Transverse colon (tissue), 4 donors: ENCODE measurements at regions not wholly inside any gene's neighbourhood (a gene's known extent, or its start where the extent isn't known, plus 50 kb on each side); places are given as distances from the start of the nearest gene placed in this dataset.

Source experiments
- DNase-seq: peaks from one replicate; pipeline ENCODE4 v3.0.0-alpha.2; 2019
- H3K27ac ChIP-seq, 4 donors: fragments of 200-600 bp; sonication (generic); 2 replicates each; pipeline ENCODE4 v1.5.1; 2016 to 2018; ENCODE audit warnings: inconsistent platforms in 4 of 4
- H3K27me3 ChIP-seq: fragments of 200-600 bp; sonication (generic); 2 replicates; pipeline ENCODE4 v1.5.1; 2017; ENCODE audit warnings: inconsistent platforms
- H3K36me3 ChIP-seq, 4 donors: fragments of 200-600 bp; sonication (generic); 2 replicates each; pipeline ENCODE4 v1.5.1; 2017 to 2019; ENCODE audit warnings: inconsistent platforms in 4 of 4
- H3K4me1 ChIP-seq, 4 donors: fragments of 200-600 bp; sonication (generic); 2 replicates each; pipeline ENCODE4 v1.5.1; 2017 to 2020; ENCODE audit warnings: inconsistent platforms in 4 of 4
- H3K4me3 ChIP-seq, 4 donors: fragments of 200-600 bp; sonication (generic); 1 replicate in 1 of 4; 2 replicates in 3 of 4; pipeline versions ENCODE4 v1.5.1 to v1.6.1; 2017 to 2019; ENCODE audit warnings: inconsistent platforms in 4 of 4
- H3K9me3 ChIP-seq, 2 donors: fragments of 200-600 bp; sonication (generic); 2 replicates each; pipeline ENCODE4 v1.5.1; 2017 to 2019; ENCODE audit warnings: inconsistent platforms in 2 of 2
- EP300 ChIP-seq: sonication (generic); formaldehyde crosslinking; IDR thresholded peaks from one replicate; pipeline ENCODE4 v1.6.1; 2017; ENCODE audit warnings: antibody characterized with exemption, low read depth
- POLR2A ChIP-seq: fragments of 450-650 bp; IDR thresholded peaks from one replicate; pipeline ENCODE4 v1.6.1; 2016; ENCODE audit warnings: antibody characterized with exemption, mild to moderate bottlenecking, moderate library complexity
- POLR2AphosphoS5 ChIP-seq, 3 donors: sonication (generic); formaldehyde crosslinking; IDR thresholded peaks; one replicate each; pipeline ENCODE4 v1.6.1; 2016; ENCODE audit warnings: antibody characterized with exemption in 3 of 3
- WGBS, 2 donors: methylation state at CpG; one replicate each; pipeline ENCODE4 v1.1.5; 2018; ENCODE audit warnings: low coverage in 1 of 2; 5-methylcytosine and 5-hydroxymethylcytosine counted together
- in situ Hi-C, 4 donors: fragments of 200-750 bp; cut with MboI; loops; one replicate each; pipeline versions ENCODE4 v1.15.0 to v1.15.1; 2017; ENCODE audit warnings: low sequenced_read_pairs in 3 of 4, low pct_ligation_motif_present in 1 of 4, low pct_unique_long_range_greater_than_20kb in 1 of 4
- intact Hi-C: fragments of 100-400 bp; cut with DNase I; formaldehyde crosslinking; loops from one replicate; pipeline ENCODE4 v1.15.1; 2023; ENCODE audit warnings: low total_unique reads
- TF ChIP-seq, protein P1 (sequence below), 5 experiments: fragments of 200-600 bp in 3 of 5; fragments of 450-650 bp in 2 of 5; sonication (generic) in 3 of 5; IDR thresholded peaks; 1 replicate in 2 of 5; 2 replicates in 3 of 5; pipeline ENCODE4 v1.5.1; 2016 to 2017; ENCODE audit warnings: antibody characterized with exemption in 5 of 5, inconsistent platforms in 3 of 5, mild to moderate bottlenecking in 2 of 5, moderate library complexity in 1 of 5

GRCh38 chr12:19940267-19940666 lies 428.1 kb upstream of the PDE3A start:
- DNase-seq, result no peak
- H3K9me3 ChIP-seq, result no peaks in the 10 kb centered on the region
- H3K27me3 ChIP-seq, result no peaks in the 10 kb centered on the region
- TF ChIP-seq EP300 (no peak), POLR2A (no peak), POLR2AphosphoS5 (IDR thresholded peaks at IDR 0.05) (no peak)
- TF ChIP-seq, protein P1, sequence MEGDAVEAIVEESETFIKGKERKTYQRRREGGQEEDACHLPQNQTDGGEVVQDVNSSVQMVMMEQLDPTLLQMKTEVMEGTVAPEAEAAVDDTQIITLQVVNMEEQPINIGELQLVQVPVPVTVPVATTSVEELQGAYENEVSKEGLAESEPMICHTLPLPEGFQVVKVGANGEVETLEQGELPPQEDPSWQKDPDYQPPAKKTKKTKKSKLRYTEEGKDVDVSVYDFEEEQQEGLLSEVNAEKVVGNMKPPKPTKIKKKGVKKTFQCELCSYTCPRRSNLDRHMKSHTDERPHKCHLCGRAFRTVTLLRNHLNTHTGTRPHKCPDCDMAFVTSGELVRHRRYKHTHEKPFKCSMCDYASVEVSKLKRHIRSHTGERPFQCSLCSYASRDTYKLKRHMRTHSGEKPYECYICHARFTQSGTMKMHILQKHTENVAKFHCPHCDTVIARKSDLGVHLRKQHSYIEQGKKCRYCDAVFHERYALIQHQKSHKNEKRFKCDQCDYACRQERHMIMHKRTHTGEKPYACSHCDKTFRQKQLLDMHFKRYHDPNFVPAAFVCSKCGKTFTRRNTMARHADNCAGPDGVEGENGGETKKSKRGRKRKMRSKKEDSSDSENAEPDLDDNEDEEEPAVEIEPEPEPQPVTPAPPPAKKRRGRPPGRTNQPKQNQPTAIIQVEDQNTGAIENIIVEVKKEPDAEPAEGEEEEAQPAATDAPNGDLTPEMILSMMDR (IDR thresholded peaks at IDR 0.05), result no peak
- 53 to 80% methylated on average over 4 of the region's 4 CpGs for WGBS, 2 donors
- in situ Hi-C loops (no loop called here), intact Hi-C loops (no loop called here)
- H3K4me1 ChIP-seq, result no peaks in the 10 kb centered on the region
- H3K4me3 ChIP-seq, result no peak overlapping the region
- no peak overlapping the region for H3K27ac ChIP-seq
- H3K36me3 ChIP-seq, result no peaks in the 10 kb centered on the region

DNA sequence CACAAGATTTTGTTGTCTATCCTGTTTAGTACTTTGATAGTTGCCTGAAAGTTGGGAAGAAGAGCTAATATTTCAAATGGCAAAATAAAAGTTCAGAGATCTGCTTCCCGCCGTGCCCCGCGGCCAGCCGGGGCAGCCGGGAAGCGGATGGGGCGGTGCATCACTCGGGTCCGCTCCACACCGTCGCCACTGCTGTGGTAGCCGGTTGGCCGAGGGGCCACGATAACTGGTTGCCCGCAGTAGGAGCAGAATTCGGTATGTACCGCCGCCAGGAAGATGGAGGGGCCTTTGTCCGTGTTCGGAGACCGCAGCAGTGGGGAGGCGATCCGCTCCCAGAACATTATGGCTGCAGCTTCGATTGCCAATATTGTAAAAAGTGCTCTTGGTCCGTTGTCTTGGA lies 427.2 kb upstream of the PDE3A start:
- in situ Hi-C loops (no loop called here), intact Hi-C loops (no loop called here)
- no peaks in the 10 kb centered on the region for H3K9me3 ChIP-seq
- 92 to 96% methylated on average over 2 to 26 of the region's 26 CpGs for WGBS, 2 donors
- no peak overlapping the region for H3K27ac ChIP-seq
- no peak for DNase-seq
- no peaks in the 10 kb centered on the region for H3K27me3 ChIP-seq
- H3K4me1 ChIP-seq, result no peaks in the 10 kb centered on the region
- H3K4me3 ChIP-seq, result no peak overlapping the region
- H3K36me3 ChIP-seq, result no peaks in the 10 kb centered on the region
- TF ChIP-seq POLR2AphosphoS5 (IDR thresholded peaks at IDR 0.05) (no peak), POLR2A (no peak), EP300 (no peak)
- TF ChIP-seq, protein P1 (IDR thresholded peaks at IDR 0.05), result no peak

DNA sequence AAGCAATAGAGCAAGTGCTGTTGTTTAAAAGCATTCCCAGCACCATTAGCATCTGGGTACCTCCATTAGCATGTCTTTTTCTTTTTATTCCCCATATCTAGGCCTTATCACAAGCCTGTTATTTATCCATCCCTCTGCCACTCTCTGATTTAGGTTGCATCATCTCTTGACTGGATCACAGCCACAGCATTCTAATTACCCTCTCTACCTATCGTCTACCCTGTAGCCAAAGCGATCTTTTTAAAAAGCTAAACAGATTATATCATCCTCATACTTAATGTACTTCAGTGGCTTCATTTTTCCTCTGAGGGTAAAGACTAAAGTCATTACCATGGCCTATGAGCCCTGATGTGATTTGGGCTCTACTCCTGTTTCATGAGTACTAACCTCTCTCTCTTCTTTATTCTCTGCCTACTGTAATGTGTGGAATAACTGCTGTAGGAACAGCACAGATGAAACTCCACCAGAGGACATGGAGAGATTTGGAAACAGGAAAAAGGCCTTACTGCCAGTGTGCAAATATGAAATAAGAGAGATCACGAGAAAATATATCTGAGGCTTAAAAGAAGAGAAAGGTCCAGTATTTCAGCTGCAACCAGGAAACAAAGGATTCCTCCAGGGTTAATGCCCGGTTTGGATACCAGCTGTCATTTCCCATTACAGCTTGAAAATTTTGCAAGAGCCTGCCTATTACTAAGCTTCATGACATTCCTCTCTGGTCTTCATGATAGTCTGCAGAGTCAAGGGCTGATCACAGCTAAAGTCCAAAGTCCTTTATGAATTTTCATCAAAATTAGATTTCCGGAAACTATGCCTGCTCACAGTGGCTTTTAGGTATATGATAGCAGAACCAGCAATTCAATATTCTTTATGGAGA lies 422.5 kb upstream of the PDE3A start:
- WGBS, 2 donors, result 84 to 90% methylated on average over 5 of the region's 5 CpGs
- no peak for DNase-seq
- in situ Hi-C loops (no loop called here), intact Hi-C loops (no loop called here)
- H3K27me3 ChIP-seq, result no peaks in the 10 kb centered on the region
- H3K4me3 ChIP-seq, result no peak overlapping the region
- H3K27ac ChIP-seq, result no peak overlapping the region
- H3K36me3 ChIP-seq, result no peaks in the 10 kb centered on the region
- no peaks in the 10 kb centered on the region for H3K4me1 ChIP-seq
- H3K9me3 ChIP-seq, result no peaks in the 10 kb centered on the region
- TF ChIP-seq POLR2A (no peak), POLR2AphosphoS5 (IDR thresholded peaks at IDR 0.05) (no peak), EP300 (no peak)
- TF ChIP-seq, protein P1 (IDR thresholded peaks at IDR 0.05), result no peak

- intact Hi-C loops, result no loop called here
- Histone ChIP-seq H3K4me1 (no peaks in the 10 kb centered on the region), H3K4me3 (no peak overlapping the region), H3K27me3 (no peaks in the 10 kb centered on the region), H3K9me3 (no peaks in the 10 kb centered on the region), H3K27ac (no peak overlapping the region), H3K36me3 (no peaks in the 10 kb centered on the region)
- in situ Hi-C loops, result no loop called here
- WGBS, 2 donors, result 57 to 62% methylated on average over 5 of the region's 5 CpGs
- TF ChIP-seq EP300, result no peak
- DNase-seq, result no peak
These were observed 421.8 kb upstream of the PDE3A start for GRCh38 chr12:19946550-19946949.

GRCh38 chr12:19947344-19947743 lies 421.0 kb upstream of the PDE3A start:
- H3K36me3 ChIP-seq, result no peaks in the 10 kb centered on the region
- no peak for DNase-seq
- in situ Hi-C loops (no loop called here), intact Hi-C loops (no loop called here)
- H3K4me3 ChIP-seq, result no peak overlapping the region
- no peaks in the 10 kb centered on the region for H3K27me3 ChIP-seq
- no peak overlapping the region for H3K27ac ChIP-seq
- no peaks in the 10 kb centered on the region for H3K4me1 ChIP-seq
- TF ChIP-seq, protein P1 (IDR thresholded peaks at IDR 0.05), result no peak
- TF ChIP-seq POLR2A (no peak), EP300 (no peak), POLR2AphosphoS5 (IDR thresholded peaks at IDR 0.05) (no peak)
- 79 to 86% methylated on average over 3 of the region's 3 CpGs for WGBS, 2 donors
- H3K9me3 ChIP-seq, result no peaks in the 10 kb centered on the region
